Sigmoid colon (tissue), 4 donors: ENCODE measurements at regions not wholly inside any gene's neighbourhood (a gene's known extent, or its start where the extent isn't known, plus 50 kb on each side); places are given as distances from the start of the nearest gene placed in this dataset.

ENCODE experiments used
- CTCF ChIP-seq, 4 experiments: fragments of 450-650 bp in 3 of 4; fragments of 200-600 bp in 1 of 4; IDR thresholded peaks; one replicate each; pipeline ENCODE4 v1.5.1; 2016 to 2019; ENCODE audit warnings: antibody characterized with exemption in 4 of 4, mild to moderate bottlenecking in 3 of 4, moderate library complexity in 2 of 4
- EP300 ChIP-seq, 4 donors: sonication (generic); formaldehyde crosslinking; IDR thresholded peaks; one replicate each; pipeline ENCODE4 v1.6.1; 2017; ENCODE audit warnings: antibody characterized with exemption in 4 of 4
- POLR2A ChIP-seq, 2 donors: fragments of 450-650 bp; IDR thresholded peaks; one replicate each; pipeline ENCODE4 v1.6.1; 2016; ENCODE audit warnings: antibody characterized with exemption in 2 of 2, mild to moderate bottlenecking in 2 of 2, moderate library complexity in 2 of 2
- POLR2AphosphoS5 ChIP-seq, 4 donors: sonication (generic); formaldehyde crosslinking; IDR thresholded peaks; one replicate each; pipeline ENCODE4 v1.6.1; 2017; ENCODE audit warnings: antibody characterized with exemption in 4 of 4

DNA sequence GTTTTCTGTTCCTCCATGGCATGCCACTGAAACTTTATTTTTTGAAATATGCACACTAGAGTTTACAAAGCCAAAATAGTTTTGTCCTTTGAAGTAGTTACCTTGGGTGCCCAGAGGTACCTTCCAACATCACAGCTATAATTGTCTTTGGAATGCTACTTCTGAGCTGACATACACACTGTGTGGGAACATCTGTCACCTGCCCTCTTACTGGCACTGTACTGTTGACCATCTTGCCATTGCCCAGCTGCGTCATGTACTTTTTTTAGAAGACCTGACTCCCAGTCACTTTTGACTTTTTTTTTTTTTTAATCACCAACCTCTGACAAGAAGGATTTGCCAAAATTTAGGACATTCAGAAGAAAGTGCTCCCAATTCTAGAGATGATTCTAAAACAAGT, 200.5 kb upstream of the CXorf66 start:
- no peak for TF ChIP-seq POLR2A (IDR thresholded peaks at IDR 0.05)
- no peak for TF ChIP-seq CTCF (IDR thresholded peaks at IDR 0.05)
- TF ChIP-seq POLR2AphosphoS5 (IDR thresholded peaks at IDR 0.05): no peak
- no peak for TF ChIP-seq EP300 (IDR thresholded peaks at IDR 0.05)
